Activated T-helper 1 cell treated with anti-CD3 and anti-CD28 coated beads, Interleukin-2, amount 50 U/mL, for 16 hours (primary cell): ENCODE measurements at regions not wholly inside any gene's neighbourhood (a gene's known extent, or its start where the extent isn't known, plus 50 kb on each side); places are given as distances from the start of the nearest gene placed in this dataset.
"Not testable (repeated sequence)": the region's sequence is repeated elsewhere in the genome, so short reads cannot be mapped to it uniquely, and the experiment has no call there.

Source experiments
- DNase-seq, 2 donors: peaks; one replicate each; pipeline ENCODE4 v3.0.0-alpha.2; 2020; ENCODE audit warnings: low read depth in 1 of 2, low spot score in 1 of 2

DNA sequence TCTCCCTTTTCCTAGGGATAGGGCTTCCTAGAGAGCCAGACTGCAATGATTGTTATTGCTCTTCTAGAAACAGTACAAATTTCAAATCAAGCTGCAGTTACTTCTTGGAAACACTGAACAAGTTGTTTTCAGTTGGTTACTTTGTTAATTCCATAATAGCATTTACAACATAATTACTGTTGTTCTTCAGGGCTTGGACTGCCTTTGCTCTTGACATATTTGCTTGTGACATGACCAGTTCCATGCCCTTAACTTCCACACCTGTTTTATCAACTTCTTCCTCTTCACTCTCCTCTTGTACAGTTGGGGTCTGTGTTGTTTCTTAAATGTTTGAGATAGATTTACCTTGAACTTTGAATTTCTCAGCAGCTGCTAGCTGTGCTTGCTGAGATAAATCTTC is 104.4 kb downstream of the SEC23IP start:
- no peak for DNase-seq

DNA sequence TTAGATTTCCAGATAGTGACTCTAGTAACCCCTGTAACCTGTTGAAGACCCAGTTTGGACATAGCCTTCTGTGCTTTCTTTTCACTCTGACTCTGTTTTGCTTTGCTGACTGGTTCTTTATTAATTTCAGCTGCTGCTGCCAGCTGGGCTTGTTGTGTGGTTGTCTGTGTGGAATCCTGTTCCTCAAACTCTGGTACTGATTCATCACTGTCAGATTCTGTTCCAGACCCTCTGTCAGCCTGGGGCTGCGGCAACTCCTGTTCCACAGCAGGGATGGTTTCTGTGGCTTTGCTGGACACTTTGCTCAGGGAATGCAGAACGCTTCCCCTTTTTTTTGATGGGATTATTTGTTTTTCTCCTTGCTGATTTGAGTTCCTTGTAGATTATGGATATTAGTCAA is 104.9 kb downstream of the SEC23IP start:
- no peak for DNase-seq

DNA sequence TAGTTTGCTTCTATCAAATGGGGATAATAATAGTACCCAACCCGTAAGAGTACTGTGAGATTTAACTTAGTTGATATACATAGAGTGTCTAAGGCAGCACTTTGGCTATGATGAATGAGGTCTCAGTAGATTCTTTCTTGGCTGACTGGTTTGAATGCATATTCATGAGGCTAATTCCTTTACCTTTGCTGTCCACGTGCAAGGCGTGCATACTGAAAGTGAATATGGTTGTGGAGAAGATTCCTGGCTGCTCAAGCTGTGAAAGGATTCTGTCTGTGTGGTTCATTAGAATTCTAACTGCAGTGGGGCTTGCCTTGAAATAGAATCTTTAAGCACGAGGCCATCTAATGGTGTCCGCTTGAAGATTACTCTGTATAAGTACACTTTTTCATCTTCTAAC is 110.3 kb downstream of the SEC23IP start:
- DNase-seq: no peak

DNA sequence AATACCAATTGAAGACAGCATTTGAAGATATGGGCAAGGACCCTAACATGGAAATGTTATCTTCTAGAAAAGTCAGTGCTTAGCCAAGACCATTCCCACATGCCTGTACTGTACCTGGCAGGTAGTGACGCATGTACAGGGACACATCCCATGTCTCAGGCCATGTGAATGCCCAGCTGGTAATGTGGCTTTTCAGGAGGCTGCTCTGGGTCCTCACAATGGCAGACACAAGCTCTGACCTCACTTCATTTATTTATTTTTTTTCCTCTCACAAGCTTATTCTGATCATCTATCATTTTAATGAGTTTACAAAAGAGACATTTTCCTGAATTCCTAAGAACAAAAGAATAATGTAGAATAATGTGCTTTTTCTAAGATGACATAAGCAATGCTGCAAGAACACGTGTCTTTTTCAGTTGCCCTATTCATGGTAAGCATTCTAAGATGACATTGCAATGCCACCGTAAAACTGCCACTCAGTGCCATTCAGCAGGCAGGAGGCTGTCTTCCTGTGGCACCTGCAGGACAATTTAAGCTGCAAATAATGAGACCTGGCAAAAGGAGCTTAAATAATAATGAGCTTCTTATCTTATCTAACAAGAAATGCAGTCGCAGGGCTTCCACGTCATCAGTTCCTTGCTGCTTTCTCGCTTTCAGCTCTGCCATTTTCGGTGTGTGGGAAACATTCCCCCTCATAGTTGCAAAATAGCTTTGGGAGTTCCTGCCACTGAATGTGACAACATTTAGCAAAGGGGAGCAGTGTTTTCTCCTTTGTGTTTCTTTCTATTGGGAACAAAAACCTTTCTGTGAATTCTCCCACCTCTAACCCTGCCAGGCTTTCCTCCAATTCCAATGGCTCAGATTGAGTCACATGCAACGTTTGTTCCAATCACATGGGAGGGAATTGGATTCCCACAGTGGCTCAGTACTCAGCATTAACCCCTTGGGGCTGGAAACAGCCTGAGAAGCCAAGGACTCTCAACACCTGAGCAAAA is 113.0 kb downstream of the SEC23IP start:
- DNase-seq: no peak

DNA sequence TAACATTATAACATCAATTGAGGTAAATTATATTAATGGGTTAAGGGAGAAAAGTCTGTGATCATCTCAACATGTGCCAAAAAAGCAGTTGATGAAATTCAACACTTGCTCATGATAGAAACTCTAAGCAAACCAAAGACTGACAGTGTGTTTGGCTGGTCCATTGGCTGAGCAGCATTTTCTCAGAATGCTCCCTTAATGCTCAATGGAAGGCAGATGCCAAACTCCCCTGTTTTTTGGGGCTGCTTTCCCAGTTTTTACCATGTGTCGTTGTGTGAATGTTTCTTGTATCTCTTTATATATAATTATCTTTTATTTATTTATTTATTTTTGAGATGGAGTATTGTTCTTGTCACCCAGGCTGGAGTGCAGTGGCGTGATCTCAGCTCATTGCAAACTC is 114.7 kb downstream of the SEC23IP start:
- DNase-seq: no peak

DNA sequence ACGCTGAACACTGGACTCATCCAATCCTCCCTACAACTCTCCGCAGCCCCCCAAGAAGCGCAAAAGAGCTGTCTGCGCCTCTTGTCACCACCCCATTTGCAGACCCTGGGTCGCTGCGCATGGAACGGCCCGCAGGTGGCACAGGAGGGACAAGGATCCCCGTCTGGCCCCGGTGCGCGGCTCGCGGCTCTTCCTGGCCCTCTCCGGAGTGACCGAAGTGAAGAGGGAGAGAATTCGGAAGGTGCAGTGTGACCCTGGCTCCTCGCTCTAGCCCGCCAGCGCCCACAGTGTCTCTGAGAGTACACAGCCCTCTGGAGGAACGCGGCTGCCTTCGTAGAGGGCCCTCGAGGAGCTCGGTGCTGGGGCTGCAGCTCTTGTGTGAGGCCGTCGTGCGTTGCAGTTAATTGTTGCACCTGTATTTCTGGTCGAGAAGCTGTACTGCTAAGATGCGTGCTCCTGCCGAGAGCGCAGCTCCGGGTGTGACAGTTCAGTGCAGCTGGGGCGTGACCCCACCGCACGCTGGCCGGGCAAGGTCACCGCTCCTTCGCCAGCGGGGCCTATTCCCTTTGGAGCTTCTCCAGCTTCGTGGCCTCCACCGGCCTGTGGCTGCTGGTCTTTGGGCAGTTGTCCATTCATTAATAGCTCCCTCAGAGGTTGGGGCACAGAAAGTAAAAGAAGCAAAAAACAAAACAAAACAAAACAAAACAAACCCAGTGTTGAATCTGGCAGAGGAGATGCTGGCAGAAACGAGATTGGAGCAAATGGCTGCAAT is 119.0 kb downstream of the SEC23IP start:
- DNase-seq: no peak

DNA sequence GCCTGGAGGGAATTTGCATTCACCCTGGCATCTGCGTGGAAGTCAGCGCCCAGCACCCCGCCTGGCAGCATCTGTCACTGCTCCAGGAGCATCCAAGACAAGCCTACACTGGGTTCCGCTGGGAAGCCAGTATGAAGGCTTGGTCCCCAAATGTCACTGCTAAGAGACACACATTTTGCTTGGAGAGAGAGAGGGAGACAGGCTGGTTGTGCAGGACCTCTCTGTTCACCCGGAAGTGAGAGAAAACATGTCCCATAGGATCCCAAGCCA is 119.5 kb downstream of the SEC23IP start:
- no peak for DNase-seq

DNA sequence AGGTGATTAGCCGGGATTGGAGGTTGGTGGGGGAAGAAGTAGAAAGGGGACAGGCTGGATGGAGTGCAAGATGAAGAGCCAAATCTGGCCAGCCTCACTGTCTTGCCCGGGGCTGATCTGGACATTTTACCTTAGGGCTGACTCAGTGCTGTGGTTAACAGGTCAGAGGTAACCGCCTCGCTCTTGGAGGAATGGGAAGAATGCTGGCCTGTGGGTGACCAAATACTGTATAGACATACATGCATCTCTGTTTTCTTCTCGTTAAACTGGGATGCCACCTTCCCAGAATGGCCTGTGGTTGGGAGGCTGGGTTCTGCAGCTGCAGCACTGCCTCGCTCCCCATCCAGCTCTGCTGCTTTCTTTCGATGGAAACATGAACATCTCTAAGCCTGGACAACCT is 120.0 kb downstream of the SEC23IP start:
- no peak for DNase-seq

DNA sequence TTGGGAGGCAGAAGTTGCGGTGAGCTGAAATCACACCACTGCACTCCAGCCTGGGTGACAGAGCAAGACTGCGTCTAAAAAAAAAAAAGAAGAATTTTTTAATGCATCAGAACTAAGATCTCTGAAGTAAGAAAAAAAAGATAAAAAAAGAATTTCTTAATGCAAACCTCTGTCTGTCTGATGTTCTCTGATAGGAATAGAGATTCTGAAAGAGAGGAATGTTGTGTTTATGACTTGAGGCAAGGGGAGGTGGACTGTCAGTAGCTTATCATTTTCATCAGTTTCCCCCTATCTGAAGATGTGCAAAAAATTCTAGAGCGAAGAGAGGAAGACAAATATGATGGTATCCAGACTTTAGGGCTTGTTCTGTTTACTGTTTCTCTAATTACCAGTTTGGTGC is 121.5 kb downstream of the SEC23IP start:
- no peak for DNase-seq

DNA sequence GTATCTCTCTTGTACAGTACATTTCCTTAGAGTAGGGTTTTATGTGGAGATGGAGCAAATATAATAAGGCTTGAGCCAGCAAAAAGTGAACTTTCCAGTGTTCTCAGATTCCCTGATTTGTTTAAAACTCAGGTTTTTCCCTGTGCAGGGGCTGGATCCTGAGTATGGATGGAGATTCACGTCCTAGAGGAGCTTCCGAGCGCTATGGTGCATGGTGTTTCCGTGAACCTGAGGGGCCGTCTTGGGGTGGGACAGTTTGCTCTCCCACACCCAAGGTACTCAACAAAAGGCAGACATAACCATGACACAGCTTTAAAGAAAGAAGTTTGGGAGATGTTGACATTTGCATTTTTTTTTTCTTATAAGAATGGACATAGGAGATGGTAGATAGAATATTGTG is 122.5 kb downstream of the SEC23IP start:
- DNase-seq: no peak

DNA sequence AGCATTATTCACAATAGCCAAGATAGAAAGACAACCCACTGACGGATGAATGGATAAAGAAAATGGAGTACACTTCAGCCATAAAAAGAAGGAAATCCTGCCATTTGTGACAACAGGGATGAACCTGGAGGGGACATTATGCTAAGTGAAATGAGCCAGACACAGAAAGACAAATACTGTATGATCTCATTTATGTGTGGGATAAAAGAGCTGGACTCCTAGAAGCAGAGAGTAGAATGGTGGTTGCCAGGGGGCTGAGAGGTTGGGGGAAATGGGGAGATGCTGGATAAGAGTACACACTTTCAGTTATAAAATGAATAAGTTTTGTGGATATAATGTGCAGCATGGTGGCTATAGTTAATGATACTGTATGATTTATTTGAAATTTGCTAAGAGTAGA is 124.4 kb downstream of the SEC23IP start:
- DNase-seq: no peak

DNA sequence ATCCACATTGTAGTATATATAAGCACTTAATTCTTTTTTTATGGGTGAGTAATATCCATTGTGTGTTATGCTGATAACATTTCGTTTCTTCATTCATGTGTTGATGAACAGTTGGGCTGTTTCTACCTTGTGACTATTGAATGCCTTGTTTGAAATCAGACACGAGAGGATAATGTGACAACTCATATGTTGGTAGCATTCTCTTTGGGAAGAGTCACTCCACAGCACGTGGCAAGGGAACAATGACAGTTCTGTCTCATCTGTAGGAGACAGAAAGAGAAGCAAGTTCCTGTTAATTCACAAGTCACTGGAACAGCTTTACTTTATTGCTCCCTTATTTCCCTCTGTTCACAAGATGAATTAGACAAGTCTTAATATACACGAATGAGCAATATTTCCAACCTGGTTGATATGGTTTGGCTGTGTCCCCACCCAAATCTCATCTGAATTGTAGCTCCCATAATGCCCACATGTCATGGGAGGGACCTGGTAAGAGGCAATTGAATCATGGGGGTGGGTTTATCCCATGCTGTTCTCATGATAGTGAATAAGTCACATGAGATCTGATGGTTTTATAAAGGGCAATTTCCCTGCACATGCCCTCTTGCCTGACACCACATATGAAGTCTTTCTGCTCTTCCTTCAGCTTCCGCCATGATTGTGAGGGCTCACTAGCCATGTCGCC is 125.3 kb downstream of the SEC23IP start:
- no peak for DNase-seq

DNA sequence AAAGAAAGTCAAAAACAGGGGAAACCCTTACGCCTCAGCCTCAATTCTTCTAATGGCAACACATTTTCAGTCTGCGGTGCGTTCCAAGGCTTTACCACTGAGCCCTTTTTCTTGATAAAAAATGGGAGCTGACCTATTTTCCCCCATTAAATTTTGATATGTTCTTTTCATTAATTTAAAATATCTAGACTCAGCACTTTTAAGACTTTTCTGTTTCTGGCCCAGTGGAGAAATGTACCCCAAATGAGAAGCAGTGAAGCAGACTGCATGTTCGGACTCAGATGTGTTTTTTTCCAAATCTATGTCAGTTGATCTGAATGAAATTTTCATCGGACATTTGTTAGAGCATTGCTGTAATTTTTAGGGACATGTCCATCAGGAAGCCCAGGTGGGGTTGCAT is 126.2 kb downstream of the SEC23IP start:
- no peak for DNase-seq

DNA sequence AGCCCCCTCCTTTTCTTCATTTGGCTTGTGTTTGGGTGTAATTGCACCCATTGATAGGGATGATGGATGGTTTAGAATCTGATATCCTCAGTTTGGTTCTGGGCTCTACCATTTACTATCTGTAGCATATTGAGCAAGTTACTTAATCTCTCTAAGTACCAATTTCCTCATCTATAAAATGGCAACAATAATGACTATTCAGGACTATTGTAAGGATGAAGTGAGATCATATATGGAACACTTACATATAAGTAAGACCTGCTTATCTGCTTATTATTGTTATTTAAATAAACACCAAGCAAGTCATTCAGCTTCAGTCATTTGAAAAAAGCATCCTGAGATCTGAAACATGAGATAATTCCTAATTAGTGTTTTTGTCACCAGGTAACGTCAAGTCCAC is 127.0 kb downstream of the SEC23IP start:
- no peak for DNase-seq

DNA sequence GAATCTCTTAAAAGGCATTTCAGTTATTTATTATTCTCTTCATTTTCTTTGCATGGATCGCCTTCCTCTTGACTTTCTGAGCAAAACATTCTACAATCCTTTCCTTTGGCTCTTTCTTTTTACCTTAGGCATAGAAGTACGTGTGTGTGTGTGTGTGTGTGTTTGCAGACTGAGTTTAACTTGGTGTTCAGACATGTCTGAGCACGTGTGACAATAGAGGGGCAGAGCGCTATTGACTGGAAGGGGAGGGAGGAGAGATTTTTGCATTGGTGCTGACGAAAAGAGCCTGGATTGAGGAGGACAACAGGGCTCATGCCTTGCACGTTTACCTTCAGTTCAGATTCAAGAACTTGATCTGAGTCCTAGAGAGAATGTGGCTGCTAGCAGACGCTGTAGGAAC is 129.8 kb downstream of the SEC23IP start:
- DNase-seq: no peak

DNA sequence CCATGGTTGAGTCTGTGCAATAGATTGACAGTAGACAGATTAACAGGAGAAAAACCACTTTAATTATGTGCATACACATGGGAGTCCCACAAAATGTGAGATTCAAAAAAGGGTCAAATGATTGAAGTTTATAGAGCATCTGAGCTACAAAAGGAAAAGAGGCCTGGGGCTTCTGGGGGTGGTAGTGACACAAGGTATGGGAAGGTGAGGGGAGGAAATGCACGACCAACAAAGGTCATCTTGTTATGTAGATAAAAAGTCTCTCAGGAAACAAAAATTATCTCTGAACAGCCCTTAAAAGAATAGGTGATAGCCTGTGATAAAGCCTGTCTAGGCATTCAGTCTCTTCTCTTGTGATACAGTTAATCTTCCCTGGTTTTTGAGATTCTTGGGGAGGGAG is 141.7 kb downstream of the SEC23IP start:
- DNase-seq: no peak

DNA sequence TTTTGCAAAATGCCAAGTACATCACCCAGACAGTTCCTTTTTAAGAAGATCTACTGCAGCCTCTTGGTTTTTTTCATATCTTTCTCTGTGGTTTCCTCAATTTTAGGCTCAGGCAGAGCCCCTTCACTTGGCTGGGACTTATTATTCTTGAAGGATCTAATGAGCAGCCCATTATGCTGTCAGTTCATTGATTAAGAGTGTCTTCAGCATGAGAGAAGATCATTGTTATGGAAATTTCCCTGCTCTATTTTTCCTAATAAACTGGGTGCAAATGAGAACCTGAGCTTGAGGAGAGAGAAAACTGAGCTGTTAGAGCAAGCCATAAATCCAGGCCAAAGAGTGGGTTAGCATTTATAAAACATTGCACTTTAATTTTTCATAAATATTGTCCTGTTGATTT is 146.5 kb downstream of the SEC23IP start:
- DNase-seq: no peak

DNA sequence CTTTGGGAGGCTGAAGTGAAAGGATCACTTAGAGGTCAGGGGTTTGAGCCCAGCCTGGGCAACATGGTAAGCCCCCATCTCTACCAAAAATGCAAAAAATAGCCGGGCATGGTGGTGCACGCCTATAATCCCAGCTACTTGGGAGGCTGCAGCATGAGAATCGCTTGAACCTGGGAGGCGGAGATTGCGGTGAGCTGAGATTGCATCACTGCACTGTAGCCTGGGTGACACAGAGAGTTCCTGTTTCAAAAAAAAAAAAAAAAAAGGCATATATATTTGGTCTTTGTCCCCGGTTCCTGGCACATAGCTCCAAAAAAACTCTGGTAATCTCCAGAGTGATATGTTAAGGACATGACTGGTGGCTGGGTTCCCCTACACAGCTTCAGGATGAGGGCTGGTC is 147.3 kb downstream of the SEC23IP start:
- no peak for DNase-seq

DNA sequence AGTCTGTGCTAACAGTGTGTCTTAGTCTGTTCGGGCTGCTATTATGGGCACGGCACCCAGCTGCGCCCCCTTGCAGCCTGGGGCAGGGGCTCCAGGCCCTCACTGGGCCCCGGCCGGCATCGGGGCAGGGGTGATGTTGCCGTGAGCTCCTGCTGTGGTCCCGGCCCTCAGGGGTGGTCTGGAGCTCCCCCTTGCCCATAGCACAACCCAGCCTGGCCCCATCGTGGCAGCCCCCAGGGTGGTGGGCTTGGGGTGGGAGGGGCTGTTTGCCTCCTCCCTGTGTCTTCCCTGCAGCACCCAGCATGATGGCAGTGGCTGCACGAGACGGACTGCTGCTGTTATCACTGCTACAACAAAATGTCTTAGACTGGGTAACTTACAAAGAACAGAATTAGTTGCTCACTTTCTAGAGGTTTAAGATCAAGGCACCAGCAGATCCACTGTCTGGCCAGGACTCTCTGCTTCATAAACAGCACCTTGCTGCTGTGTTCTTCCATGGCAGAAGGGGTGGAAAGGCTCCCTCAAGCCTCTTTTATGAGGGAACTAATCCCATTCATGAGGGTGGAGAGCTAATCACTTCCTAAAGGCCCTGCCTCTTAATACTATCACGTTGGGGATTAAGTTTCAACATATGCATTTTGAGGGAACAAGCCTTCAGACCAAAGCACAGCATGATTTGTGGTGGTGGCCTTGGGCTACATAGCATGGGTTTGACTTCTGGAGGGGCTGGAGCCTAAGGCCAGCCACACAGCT is 149.5 kb downstream of the SEC23IP start:
- DNase-seq: no peak

DNA sequence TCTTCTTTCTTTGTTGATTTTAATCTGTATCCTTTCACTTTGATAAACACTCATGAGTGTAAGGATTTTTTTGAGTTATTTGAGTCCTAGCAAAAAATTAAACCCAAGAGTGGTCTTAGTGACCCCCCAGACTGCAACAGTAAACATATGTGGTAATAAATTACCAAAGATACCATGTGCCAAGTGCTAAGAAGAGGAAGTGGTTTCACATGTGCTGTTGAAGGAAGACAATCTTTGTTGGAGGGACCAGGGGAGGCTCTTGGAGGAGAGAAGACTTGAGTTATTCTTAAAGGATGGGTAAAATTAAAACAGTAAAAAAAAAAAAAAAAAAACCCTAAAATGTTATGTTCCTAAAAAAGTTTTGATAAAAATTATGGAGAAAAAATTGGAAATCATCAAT is 150.2 kb downstream of the SEC23IP start:
- no peak for DNase-seq

DNA sequence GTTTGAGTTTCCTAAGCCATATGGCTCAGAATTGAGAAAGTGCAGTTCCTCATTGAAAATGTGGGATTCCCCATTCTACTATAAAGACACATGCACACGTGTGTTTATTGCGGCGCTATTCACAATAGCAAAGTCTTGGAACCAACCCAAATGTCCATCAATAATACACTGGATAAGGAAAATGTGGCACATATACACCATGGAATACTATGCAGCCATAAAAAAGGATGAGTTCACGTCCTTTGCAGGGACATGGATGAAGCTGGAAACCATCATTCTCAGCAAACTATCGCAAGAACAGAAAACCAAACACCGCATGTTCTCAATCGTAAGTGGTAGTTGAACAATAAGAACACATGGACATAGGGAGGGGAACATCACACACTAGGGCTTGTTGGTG is 154.8 kb downstream of the SEC23IP start:
- DNase-seq: not testable (repeated sequence)
